Astrocyte (in vitro differentiated cells and primary cell): ENCODE measurements at regions not wholly inside any gene's neighbourhood (a gene's known extent, or its start where the extent isn't known, plus 50 kb on each side); places are given as distances from the start of the nearest gene placed in this dataset.

Source experiments
- EZH2 ChIP-seq: IDR thresholded peaks from 2 replicates; pipeline ENCODE4 v1.6.1; 2012; ENCODE audit warnings: mild to moderate bottlenecking, low read length, inconsistent platforms; ENCODE audit not compliant: insufficient read depth
- TF ChIP-seq, protein P1 (sequence below): IDR thresholded peaks from 2 replicates; pipeline ENCODE4 v1.5.1; 2011; ENCODE audit warnings: low read depth, mild to moderate bottlenecking, inconsistent platforms, low read length, moderate library complexity; ENCODE audit not compliant: insufficient read depth

DNA sequence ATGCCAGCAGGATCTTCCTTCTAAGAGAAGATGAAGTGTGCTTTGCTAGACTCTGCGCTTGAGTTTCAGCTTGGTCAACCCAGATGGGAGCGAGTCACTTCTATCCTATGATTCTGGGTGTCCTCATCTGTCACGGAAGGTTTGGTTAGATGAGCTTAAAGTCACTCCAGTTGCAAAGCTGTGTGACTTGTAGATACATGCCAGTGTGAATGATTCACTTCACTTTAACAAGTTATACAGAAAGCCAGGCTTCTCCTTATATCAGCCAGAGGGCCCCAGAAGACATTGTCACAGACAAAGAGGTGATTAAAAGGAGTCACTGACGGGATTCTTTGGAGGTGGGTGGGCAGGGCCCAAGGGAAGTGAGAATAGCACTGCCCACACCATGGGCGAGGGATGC is 122.6 kb upstream of the PFKP start:
- TF ChIP-seq EZH2: no peak
- TF ChIP-seq, protein P1, sequence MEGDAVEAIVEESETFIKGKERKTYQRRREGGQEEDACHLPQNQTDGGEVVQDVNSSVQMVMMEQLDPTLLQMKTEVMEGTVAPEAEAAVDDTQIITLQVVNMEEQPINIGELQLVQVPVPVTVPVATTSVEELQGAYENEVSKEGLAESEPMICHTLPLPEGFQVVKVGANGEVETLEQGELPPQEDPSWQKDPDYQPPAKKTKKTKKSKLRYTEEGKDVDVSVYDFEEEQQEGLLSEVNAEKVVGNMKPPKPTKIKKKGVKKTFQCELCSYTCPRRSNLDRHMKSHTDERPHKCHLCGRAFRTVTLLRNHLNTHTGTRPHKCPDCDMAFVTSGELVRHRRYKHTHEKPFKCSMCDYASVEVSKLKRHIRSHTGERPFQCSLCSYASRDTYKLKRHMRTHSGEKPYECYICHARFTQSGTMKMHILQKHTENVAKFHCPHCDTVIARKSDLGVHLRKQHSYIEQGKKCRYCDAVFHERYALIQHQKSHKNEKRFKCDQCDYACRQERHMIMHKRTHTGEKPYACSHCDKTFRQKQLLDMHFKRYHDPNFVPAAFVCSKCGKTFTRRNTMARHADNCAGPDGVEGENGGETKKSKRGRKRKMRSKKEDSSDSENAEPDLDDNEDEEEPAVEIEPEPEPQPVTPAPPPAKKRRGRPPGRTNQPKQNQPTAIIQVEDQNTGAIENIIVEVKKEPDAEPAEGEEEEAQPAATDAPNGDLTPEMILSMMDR: no peak
